MM.1S (cell line): ENCODE measurements at regions not wholly inside any gene's neighbourhood (a gene's known extent, or its start where the extent isn't known, plus 50 kb on each side); places are given as distances from the start of the nearest gene placed in this dataset.

Source experiments
- DNase-seq: peaks from one replicate; pipeline ENCODE4 v3.0.0-alpha.2; 2015
- H2AFZ ChIP-seq: fragments of 300-600 bp; sonication (generic); 2 replicates; pipeline ENCODE4 v1.6.0; 2016; ENCODE audit warnings: antibody characterized with exemption, low read length
- H3F3A ChIP-seq: fragments of 300-600 bp; sonication (generic); 2 replicates; pipeline ENCODE4 v1.6.1; 2016; ENCODE audit warnings: mild to moderate bottlenecking, antibody characterized with exemption, low read length, moderate library complexity, mixed read lengths; ENCODE audit not compliant: insufficient read depth
- H3K27ac ChIP-seq: fragments of 300-600 bp; sonication (generic); 2 replicates; pipeline ENCODE4 v1.5.1; 2016; ENCODE audit warnings: mild to moderate bottlenecking, low read length
- H3K27me3 ChIP-seq: fragments of 300-600 bp; sonication (generic); replicated peaks from 2 replicates; pipeline ENCODE4 v1.6.0; 2016; ENCODE audit warnings: low read length; ENCODE audit not compliant: insufficient read depth
- H3K36me3 ChIP-seq: fragments of 300-600 bp; sonication (generic); replicated peaks from 2 replicates; pipeline ENCODE4 v1.6.1; 2016; ENCODE audit warnings: mild to moderate bottlenecking, low read length, mixed read lengths; ENCODE audit not compliant: insufficient read depth
- H3K4me1 ChIP-seq: fragments of 300-600 bp; sonication (generic); 2 replicates; pipeline ENCODE4 v1.6.1; 2016; ENCODE audit warnings: low read length, mixed read lengths
- H3K4me2 ChIP-seq: fragments of 300-600 bp; sonication (generic); 2 replicates; pipeline ENCODE4 v1.6.0; 2016; ENCODE audit warnings: low read depth, low read length
- H3K4me3 ChIP-seq: fragments of 300-600 bp; sonication (generic); 2 replicates; pipeline ENCODE4 v1.5.1; 2016; ENCODE audit warnings: low read length, mixed read lengths
- H3K79me2 ChIP-seq: fragments of 300-600 bp; sonication (generic); 2 replicates; pipeline ENCODE4 v1.6.1; 2016; ENCODE audit warnings: mixed run types, low read length, mixed read lengths
- H3K9ac ChIP-seq: fragments of 300-600 bp; sonication (generic); 2 replicates; pipeline ENCODE4 v1.6.1; 2016; ENCODE audit warnings: low read length, mixed read lengths
- H3K9me2 ChIP-seq: fragments of 300-600 bp; sonication (generic); replicated peaks from 2 replicates; pipeline ENCODE4 v1.6.1; 2016; ENCODE audit warnings: mild to moderate bottlenecking, low read length, mixed read lengths; ENCODE audit not compliant: insufficient read depth
- H3K9me3 ChIP-seq: fragments of 300-600 bp; sonication (generic); replicated peaks from 2 replicates; pipeline ENCODE4 v1.6.1; 2016; ENCODE audit warnings: mild to moderate bottlenecking, low read length, mixed read lengths; ENCODE audit not compliant: insufficient read depth
- H4K20me1 ChIP-seq: fragments of 300-600 bp; sonication (generic); 2 replicates; pipeline ENCODE4 v1.6.1; 2016; ENCODE audit warnings: mild to moderate bottlenecking, low read length, moderate library complexity, mixed read lengths; ENCODE audit not compliant: insufficient read depth
- EZH2 ChIP-seq: fragments of 300-600 bp; sonication (generic); optimal IDR thresholded peaks from 2 replicates; pipeline ENCODE3; 2017; ENCODE audit warnings: low read depth, mild to moderate bottlenecking, antibody characterized with exemption, low read length, mixed read lengths
- EZH2phosphoT487 ChIP-seq: fragments of 300-600 bp; sonication (generic); IDR thresholded peaks from 2 replicates; pipeline ENCODE4 v1.6.1; 2018; ENCODE audit warnings: antibody characterized with exemption, low read length
- TF ChIP-seq, protein P1 (sequence below): fragments of 300-600 bp; sonication (generic); IDR thresholded peaks from 2 replicates; pipeline ENCODE4 v1.5.1; 2016; ENCODE audit warnings: antibody characterized with exemption, low read length, mixed read lengths

DNA sequence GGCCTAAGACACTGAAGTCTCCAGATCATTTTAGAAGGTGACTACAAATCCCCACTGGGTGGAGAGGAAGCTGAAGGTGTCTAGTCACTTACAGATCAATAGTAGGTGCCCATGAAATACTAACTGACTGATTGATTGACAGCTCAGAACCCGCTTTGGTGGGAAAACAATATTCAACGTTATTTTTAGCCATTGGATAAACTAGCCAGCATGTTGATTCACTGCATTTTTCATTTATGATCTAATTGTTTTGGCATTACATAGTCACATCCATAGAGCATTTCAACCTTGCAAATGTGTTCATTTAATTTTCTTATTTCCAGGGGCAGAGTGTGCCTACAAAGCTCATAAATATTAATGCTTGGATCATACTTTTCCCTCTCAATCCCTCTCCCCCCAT is 162.3 kb downstream of the MREG start:
- H3K4me2 ChIP-seq: no peak overlapping the region

DNA sequence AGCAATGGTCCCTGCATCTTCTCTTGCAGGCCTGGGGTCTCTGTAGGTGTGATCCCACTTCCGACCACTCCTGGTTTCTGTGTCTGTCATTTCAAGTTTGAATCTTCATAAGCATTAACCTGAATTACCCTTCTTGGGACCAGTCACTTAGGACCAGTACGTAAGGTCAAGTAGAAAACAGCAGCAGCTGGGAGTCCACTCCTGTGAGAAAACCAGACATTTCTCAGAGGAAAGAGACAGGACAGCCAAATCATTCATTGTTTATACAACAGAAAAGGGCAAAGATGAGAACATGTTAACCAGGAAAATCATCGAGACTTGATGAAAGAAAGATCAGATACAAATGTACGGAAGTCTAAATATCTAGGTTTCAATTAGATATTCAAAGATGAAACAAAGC is 163.0 kb downstream of the MREG start:
- H3K36me3 ChIP-seq: no peaks in the 10 kb centered on the region
- no peaks in the 10 kb centered on the region for H3K4me1 ChIP-seq
- no peak for DNase-seq
- H3K27me3 ChIP-seq: no peaks in the 10 kb centered on the region
- no peaks in the 10 kb centered on the region for H4K20me1 ChIP-seq
- no peaks in the 10 kb centered on the region for H3F3A ChIP-seq
- TF ChIP-seq EZH2phosphoT487 (no peak), EZH2 (no peak)
- TF ChIP-seq, protein P1, sequence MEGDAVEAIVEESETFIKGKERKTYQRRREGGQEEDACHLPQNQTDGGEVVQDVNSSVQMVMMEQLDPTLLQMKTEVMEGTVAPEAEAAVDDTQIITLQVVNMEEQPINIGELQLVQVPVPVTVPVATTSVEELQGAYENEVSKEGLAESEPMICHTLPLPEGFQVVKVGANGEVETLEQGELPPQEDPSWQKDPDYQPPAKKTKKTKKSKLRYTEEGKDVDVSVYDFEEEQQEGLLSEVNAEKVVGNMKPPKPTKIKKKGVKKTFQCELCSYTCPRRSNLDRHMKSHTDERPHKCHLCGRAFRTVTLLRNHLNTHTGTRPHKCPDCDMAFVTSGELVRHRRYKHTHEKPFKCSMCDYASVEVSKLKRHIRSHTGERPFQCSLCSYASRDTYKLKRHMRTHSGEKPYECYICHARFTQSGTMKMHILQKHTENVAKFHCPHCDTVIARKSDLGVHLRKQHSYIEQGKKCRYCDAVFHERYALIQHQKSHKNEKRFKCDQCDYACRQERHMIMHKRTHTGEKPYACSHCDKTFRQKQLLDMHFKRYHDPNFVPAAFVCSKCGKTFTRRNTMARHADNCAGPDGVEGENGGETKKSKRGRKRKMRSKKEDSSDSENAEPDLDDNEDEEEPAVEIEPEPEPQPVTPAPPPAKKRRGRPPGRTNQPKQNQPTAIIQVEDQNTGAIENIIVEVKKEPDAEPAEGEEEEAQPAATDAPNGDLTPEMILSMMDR: no peak
- no peak overlapping the region for H3K9ac ChIP-seq
- H2AFZ ChIP-seq: no peak overlapping the region
- no peaks in the 10 kb centered on the region for H3K9me3 ChIP-seq
- no peak overlapping the region for H3K27ac ChIP-seq
- H3K4me3 ChIP-seq: no peak overlapping the region
- no peak overlapping the region for H3K4me2 ChIP-seq
- H3K79me2 ChIP-seq: no peaks in the 10 kb centered on the region
- no peaks in the 10 kb centered on the region for H3K9me2 ChIP-seq

More for the DNA sequence above, 162.3 kb downstream of the MREG start:
- no peak overlapping the region for H2AFZ ChIP-seq
- no peaks in the 10 kb centered on the region for H4K20me1 ChIP-seq
- H3F3A ChIP-seq: no peaks in the 10 kb centered on the region
- H3K9me2 ChIP-seq: no peaks in the 10 kb centered on the region
- no peaks in the 10 kb centered on the region for H3K9me3 ChIP-seq
- H3K79me2 ChIP-seq: no peaks in the 10 kb centered on the region
- no peaks in the 10 kb centered on the region for H3K27me3 ChIP-seq
- no peak overlapping the region for H3K9ac ChIP-seq
- no peak overlapping the region for H3K4me3 ChIP-seq
- TF ChIP-seq EZH2phosphoT487 (no peak), EZH2 (no peak)
- TF ChIP-seq, protein P1: no peak
- H3K4me1 ChIP-seq: no peaks in the 10 kb centered on the region
- no peaks in the 10 kb centered on the region for H3K36me3 ChIP-seq
- DNase-seq: no peak
- no peak overlapping the region for H3K27ac ChIP-seq

DNA sequence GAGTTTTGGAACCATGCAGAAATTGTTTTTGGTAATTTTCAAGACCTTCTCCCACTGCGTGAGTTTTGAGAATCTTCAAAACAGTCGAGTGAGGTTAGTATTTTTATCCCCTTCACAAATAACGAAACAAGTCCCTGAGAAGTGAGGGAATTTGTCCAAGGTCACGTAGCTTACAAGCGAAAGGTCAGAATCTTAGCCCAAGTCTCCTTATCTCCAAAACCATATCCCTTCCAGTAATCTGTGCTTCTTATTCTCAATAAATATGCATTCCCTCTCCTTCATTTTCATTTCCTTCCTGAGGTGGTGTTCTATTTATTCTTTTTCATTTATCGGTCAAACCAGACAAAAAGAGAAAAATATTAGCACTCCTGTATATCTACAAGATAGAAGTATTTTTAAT is 163.6 kb downstream of the MREG start:
- Histone ChIP-seq H2AFZ (no peak overlapping the region), H3K27me3 (no peaks in the 10 kb centered on the region), H3K27ac (no peak overlapping the region), H3K36me3 (no peaks in the 10 kb centered on the region), H3K9me3 (no peaks in the 10 kb centered on the region), H3K9me2 (no peaks in the 10 kb centered on the region), H3K9ac (no peak overlapping the region), H3F3A (no peaks in the 10 kb centered on the region), H4K20me1 (no peaks in the 10 kb centered on the region), H3K4me3 (no peak overlapping the region), H3K79me2 (no peaks in the 10 kb centered on the region), H3K4me1 (no peaks in the 10 kb centered on the region), H3K4me2 (no peak overlapping the region)
- TF ChIP-seq EZH2: no peak
- TF ChIP-seq, protein P1: no peak
- no peak for TF ChIP-seq EZH2phosphoT487
- no peak for DNase-seq
